Fibroblast of lung (primary cell): ENCODE measurements at regions not wholly inside any gene's neighbourhood (a gene's known extent, or its start where the extent isn't known, plus 50 kb on each side); places are given as distances from the start of the nearest gene placed in this dataset.

Source experiments
- DNase-seq, 2 donors: peaks; one replicate each; pipeline versions ENCODE4 v3.0.0 to v3.0.0-alpha.2; 2010; ENCODE audit warnings: low read depth in 2 of 2
- H2AFZ ChIP-seq: 2 replicates; pipeline ENCODE4 v1.5.1; 2012; ENCODE audit warnings: low read length, control low read depth, inconsistent platforms
- H3K27ac ChIP-seq: 2 replicates; pipeline ENCODE4 v1.5.1; 2011; ENCODE audit warnings: low read length, control low read depth; ENCODE audit not compliant: insufficient read depth
- H3K27me3 ChIP-seq: 2 replicates; pipeline ENCODE4 v1.5.1; 2011; ENCODE audit warnings: mild to moderate bottlenecking, low read length; ENCODE audit not compliant: control insufficient read depth, insufficient read depth
- H3K36me3 ChIP-seq: 2 replicates; pipeline ENCODE4 v1.5.1; 2011; ENCODE audit warnings: low read length; ENCODE audit not compliant: control insufficient read depth, insufficient read depth
- H3K4me1 ChIP-seq: 2 replicates; pipeline ENCODE4 v1.5.1; 2011; ENCODE audit warnings: low read length; ENCODE audit not compliant: control insufficient read depth, insufficient read depth; ENCODE audit errors: extremely low read depth
- H3K4me2 ChIP-seq: 2 replicates; pipeline ENCODE4 v1.5.1; 2011; ENCODE audit warnings: low read length, control low read depth; ENCODE audit not compliant: insufficient read depth; ENCODE audit errors: extremely low read depth
- H3K4me3 ChIP-seq, 4 experiments: fragments of 200-600 bp in 1 of 4; sonication (generic) in 1 of 4; replicated peaks in 1 of 4; 2 replicates each; pipeline ENCODE4 v1.5.1; 2011 to 2016; ENCODE audit warnings: low read length in 4 of 4, low read depth in 3 of 4, mild to moderate bottlenecking in 3 of 4, control low read depth in 2 of 4, inconsistent platforms in 1 of 4, mixed read lengths in 1 of 4; ENCODE audit not compliant: insufficient read depth in 1 of 4; ENCODE audit errors: control extremely low read depth in 1 of 4
- H3K79me2 ChIP-seq: 2 replicates; pipeline ENCODE4 v1.5.1; 2012; ENCODE audit warnings: mild to moderate bottlenecking, low read length, inconsistent platforms; ENCODE audit not compliant: control insufficient read depth, insufficient read depth
- H3K9ac ChIP-seq: 2 replicates; pipeline ENCODE4 v1.5.1; 2011; ENCODE audit warnings: mild to moderate bottlenecking, low read length, control low read depth; ENCODE audit not compliant: insufficient read depth
- H3K9me3 ChIP-seq: 2 replicates; pipeline ENCODE4 v1.5.1; 2012; ENCODE audit warnings: low read depth, low read length; ENCODE audit not compliant: control insufficient read depth, insufficient read depth
- H4K20me1 ChIP-seq: 2 replicates; pipeline ENCODE4 v1.5.1; 2011; ENCODE audit warnings: low read length; ENCODE audit not compliant: control insufficient read depth, insufficient read depth; ENCODE audit errors: extremely low read depth
- CTCF ChIP-seq, 2 donors: IDR thresholded peaks in 1 of 2; conservative IDR thresholded peaks in 1 of 2; 1 replicate in 1 of 2; 2 replicates in 1 of 2; pipeline ENCODE4 v1.5.1; 2011 to 2012; ENCODE audit warnings: low read length in 2 of 2, control low read depth in 1 of 2, inconsistent platforms in 1 of 2, low read depth in 1 of 2, mild to moderate bottlenecking in 1 of 2
- EZH2 ChIP-seq: IDR thresholded peaks from 2 replicates; pipeline ENCODE4 v1.5.1; 2012; ENCODE audit warnings: low read length, control low read depth, mild to moderate bottlenecking; ENCODE audit errors: missing control alignments

- H3K36me3 ChIP-seq, result no peaks in the 10 kb centered on the region
- no peaks in the 10 kb centered on the region for H3K9me3 ChIP-seq
- no peak for TF ChIP-seq EZH2
- no peak for TF ChIP-seq CTCF (conservative IDR thresholded peaks at IDR 0.05 in 1 of 2, IDR thresholded peaks at IDR 0.05 in 1 of 2; ENCODE audit: low read depth in 1 of 2, low read length in 2 of 2)
- H2AFZ ChIP-seq, result no peak overlapping the region
- no peaks in the 10 kb centered on the region for H4K20me1 ChIP-seq
- no peaks in the 10 kb centered on the region for H3K4me1 ChIP-seq
- no peak overlapping the region for H3K27ac ChIP-seq
- H3K27me3 ChIP-seq, result no peaks in the 10 kb centered on the region
- H3K4me3 ChIP-seq, result no peak overlapping the region
- no peak overlapping the region for H3K9ac ChIP-seq
- H3K79me2 ChIP-seq, result no peaks in the 10 kb centered on the region
- DNase-seq, result peak; percentile 15 to 28
- no peak overlapping the region for H3K4me2 ChIP-seq
Observed at GRCh38 chr13:59519819-59520218, 643.9 kb downstream of the DIAPH3 start.

- H3K9me3 ChIP-seq, result no peaks in the 10 kb centered on the region
- no peak overlapping the region for H3K4me3 ChIP-seq
- no peak overlapping the region for H3K4me2 ChIP-seq
- no peaks in the 10 kb centered on the region for H3K79me2 ChIP-seq
- DNase-seq, result no peak
- TF ChIP-seq EZH2 (no peak), CTCF (conservative IDR thresholded peaks at IDR 0.05 in 1 of 2, IDR thresholded peaks at IDR 0.05 in 1 of 2; ENCODE audit: low read depth in 1 of 2, low read length in 2 of 2) (no peak)
- no peak overlapping the region for H3K27ac ChIP-seq
- no peaks in the 10 kb centered on the region for H3K36me3 ChIP-seq
- H3K27me3 ChIP-seq, result no peaks in the 10 kb centered on the region
- no peaks in the 10 kb centered on the region for H3K4me1 ChIP-seq
- no peaks in the 10 kb centered on the region for H4K20me1 ChIP-seq
- H3K9ac ChIP-seq, result no peak overlapping the region
- H2AFZ ChIP-seq, result no peak overlapping the region
Observed at GRCh38 chr13:59521549-59521948, 642.2 kb downstream of the DIAPH3 start.

- no peaks in the 10 kb centered on the region for H3K4me1 ChIP-seq
- no peak overlapping the region for H3K27ac ChIP-seq
- no peaks in the 10 kb centered on the region for H3K9me3 ChIP-seq
- H3K4me2 ChIP-seq, result no peak overlapping the region
- H2AFZ ChIP-seq, result no peak overlapping the region
- TF ChIP-seq CTCF (conservative IDR thresholded peaks at IDR 0.05 in 1 of 2, IDR thresholded peaks at IDR 0.05 in 1 of 2; ENCODE audit: low read depth in 1 of 2, low read length in 2 of 2) (no peak), EZH2 (no peak)
- H3K4me3 ChIP-seq, result no peak overlapping the region
- no peak for DNase-seq
- H3K9ac ChIP-seq, result no peak overlapping the region
- H3K27me3 ChIP-seq, result no peaks in the 10 kb centered on the region
- H3K79me2 ChIP-seq, result no peaks in the 10 kb centered on the region
- no peaks in the 10 kb centered on the region for H4K20me1 ChIP-seq
- no peaks in the 10 kb centered on the region for H3K36me3 ChIP-seq
Observed at GRCh38 chr13:59522652-59523051, 641.1 kb downstream of the DIAPH3 start.
